ENCODE measurements at regions not wholly inside any gene's neighbourhood (a gene's known extent, or its start where the extent isn't known, plus 50 kb on each side); places are given as distances from the start of the nearest gene placed in this dataset.

GRCh38 chr6:134866563-134866962 lies 83.3 kb downstream of the ALDH8A1 start:
- Histone ChIP-seq H3K27ac (ENCODE audit: low read length) (no peak overlapping the region), H3K4me3 (ENCODE audit: low read length) (no peak overlapping the region), H3K27me3 (ENCODE audit: control insufficient read depth, insufficient read depth, low read length) (no peaks in the 10 kb centered on the region), H3K9me3 (ENCODE audit: control insufficient read depth, insufficient read depth, low read length) (no peaks in the 10 kb centered on the region), H3K4me1 (ENCODE audit: control insufficient read depth, insufficient read depth, low read length) (no peaks in the 10 kb centered on the region), H3K36me3 (ENCODE audit: control insufficient read depth, insufficient read depth, low read length) (no peaks in the 10 kb centered on the region)
- WGBS (ENCODE audit: insufficient coverage, insufficient read length) = no CpG with 5 or more reads among the region's 2 CpGs
- DNase-seq (ENCODE audit: low read depth, low spot score) = no peak

- DNase-seq (ENCODE audit: low read depth, low spot score) = no peak
- Histone ChIP-seq H3K9me3 (ENCODE audit: control insufficient read depth, insufficient read depth, low read length) (no peaks in the 10 kb centered on the region), H3K36me3 (ENCODE audit: control insufficient read depth, insufficient read depth, low read length) (no peaks in the 10 kb centered on the region), H3K4me3 (ENCODE audit: low read length) (no peak overlapping the region), H3K4me1 (ENCODE audit: control insufficient read depth, insufficient read depth, low read length) (no peaks in the 10 kb centered on the region), H3K27ac (ENCODE audit: low read length) (no peak overlapping the region), H3K27me3 (ENCODE audit: control insufficient read depth, insufficient read depth, low read length) (no peaks in the 10 kb centered on the region)
- no CpG with 5 or more reads among the region's 3 CpGs for WGBS (ENCODE audit: insufficient coverage, insufficient read length)
Observed at GRCh38 chr6:134864558-134864957, 85.3 kb downstream of the ALDH8A1 start.

- no CpG with 5 or more reads among the region's 11 CpGs for WGBS (ENCODE audit: insufficient coverage, insufficient read length)
- Histone ChIP-seq H3K9me3 (ENCODE audit: control insufficient read depth, insufficient read depth, low read length) (no peaks in the 10 kb centered on the region), H3K4me1 (ENCODE audit: control insufficient read depth, insufficient read depth, low read length) (no peaks in the 10 kb centered on the region), H3K36me3 (ENCODE audit: control insufficient read depth, insufficient read depth, low read length) (no peaks in the 10 kb centered on the region), H3K27me3 (ENCODE audit: control insufficient read depth, insufficient read depth, low read length) (no peaks in the 10 kb centered on the region), H3K27ac (ENCODE audit: low read length) (no peak overlapping the region), H3K4me3 (ENCODE audit: low read length) (no peak overlapping the region)
- DNase-seq (ENCODE audit: low read depth, low spot score) = no peak
Observed at GRCh38 chr6:134863763-134864510, 86.0 kb downstream of the ALDH8A1 start.

DNA sequence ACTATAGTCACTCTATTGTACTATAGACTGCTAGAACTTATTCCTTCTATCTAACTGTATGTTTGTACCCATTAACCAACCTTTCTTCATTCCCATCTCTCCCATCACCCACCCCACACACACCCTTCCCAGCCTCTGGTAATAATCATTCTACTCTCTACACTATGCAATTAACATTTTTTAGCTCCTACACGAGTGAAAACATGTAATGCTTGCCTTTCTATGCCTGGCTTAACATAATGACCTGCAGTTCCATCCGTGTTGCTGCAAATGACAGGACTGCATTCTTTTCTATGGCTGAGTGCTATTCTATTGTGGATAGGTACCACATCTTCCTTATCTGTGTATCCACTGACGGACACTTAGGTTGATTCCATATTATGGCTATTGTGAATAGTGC lies 95.5 kb downstream of the ALDH8A1 start:
- WGBS (ENCODE audit: insufficient coverage, insufficient read length) = no CpG with 5 or more reads among the region's 3 CpGs
- Histone ChIP-seq H3K4me1 (ENCODE audit: control insufficient read depth, insufficient read depth, low read length) (0 out of 2 replicates have a peak, but pooled peaks cover 3% of the 10 kb centered on the region), H3K27ac (ENCODE audit: low read length) (no peak overlapping the region), H3K27me3 (ENCODE audit: control insufficient read depth, insufficient read depth, low read length) (no peaks in the 10 kb centered on the region), H3K36me3 (ENCODE audit: control insufficient read depth, insufficient read depth, low read length) (no peaks in the 10 kb centered on the region), H3K9me3 (ENCODE audit: control insufficient read depth, insufficient read depth, low read length) (no peaks in the 10 kb centered on the region), H3K4me3 (ENCODE audit: low read length) (no peak overlapping the region)
- no peak for DNase-seq (ENCODE audit: low read depth, low spot score)

- Histone ChIP-seq H3K27ac (ENCODE audit: low read length) (no peak overlapping the region), H3K9me3 (ENCODE audit: control insufficient read depth, insufficient read depth, low read length) (no peaks in the 10 kb centered on the region), H3K4me1 (ENCODE audit: control insufficient read depth, insufficient read depth, low read length) (0 out of 2 replicates have a peak, but pooled peaks cover 3% of the 10 kb centered on the region), H3K4me3 (ENCODE audit: low read length) (no peak overlapping the region), H3K27me3 (ENCODE audit: control insufficient read depth, insufficient read depth, low read length) (no peaks in the 10 kb centered on the region), H3K36me3 (ENCODE audit: control insufficient read depth, insufficient read depth, low read length) (no peaks in the 10 kb centered on the region)
- no CpG with 5 or more reads among the region's 7 CpGs for WGBS (ENCODE audit: insufficient coverage, insufficient read length)
- DNase-seq (ENCODE audit: low read depth, low spot score) = no peak
Observed at GRCh38 chr6:134853111-134854055, 96.5 kb downstream of the ALDH8A1 start.

DNA sequence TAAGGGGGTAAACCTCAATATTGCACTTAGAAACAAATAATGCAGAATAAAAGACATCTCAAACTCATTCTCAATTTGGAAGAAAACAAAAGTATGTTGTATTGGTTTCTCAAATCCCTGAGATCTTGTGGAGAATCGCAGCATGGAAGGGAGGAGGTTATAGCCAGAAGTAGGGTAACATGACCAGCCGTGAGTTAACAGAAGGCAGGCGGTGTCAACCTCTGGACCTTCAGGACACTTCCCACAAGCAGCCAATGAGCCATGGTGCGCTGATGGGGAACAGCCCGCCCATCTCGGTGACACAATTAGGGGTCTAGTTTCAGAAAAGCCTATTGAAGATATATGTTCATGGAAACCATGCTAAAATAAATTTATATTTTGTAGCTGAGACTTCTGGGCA lies 98.4 kb downstream of the ALDH8A1 start:
- Histone ChIP-seq H3K4me3 (ENCODE audit: low read length) (no peak overlapping the region), H3K9me3 (ENCODE audit: control insufficient read depth, insufficient read depth, low read length) (no peaks in the 10 kb centered on the region), H3K4me1 (ENCODE audit: control insufficient read depth, insufficient read depth, low read length) (0 out of 2 replicates have a peak, but pooled peaks cover 3% of the 10 kb centered on the region), H3K27ac (ENCODE audit: low read length) (no peak overlapping the region), H3K27me3 (ENCODE audit: control insufficient read depth, insufficient read depth, low read length) (no peaks in the 10 kb centered on the region), H3K36me3 (ENCODE audit: control insufficient read depth, insufficient read depth, low read length) (no peaks in the 10 kb centered on the region)
- no peak for DNase-seq (ENCODE audit: low read depth, low spot score)
- no CpG with 5 or more reads among the region's 6 CpGs for WGBS (ENCODE audit: insufficient coverage, insufficient read length)

- Histone ChIP-seq H3K4me1 (ENCODE audit: control insufficient read depth, insufficient read depth, low read length) (0 out of 2 replicates have a peak, but pooled peaks cover 3% of the 10 kb centered on the region), H3K36me3 (ENCODE audit: control insufficient read depth, insufficient read depth, low read length) (no peaks in the 10 kb centered on the region), H3K27ac (ENCODE audit: low read length) (no peak overlapping the region), H3K27me3 (ENCODE audit: control insufficient read depth, insufficient read depth, low read length) (no peaks in the 10 kb centered on the region), H3K9me3 (ENCODE audit: control insufficient read depth, insufficient read depth, low read length) (no peaks in the 10 kb centered on the region), H3K4me3 (ENCODE audit: low read length) (no peak overlapping the region)
- DNase-seq (ENCODE audit: low read depth, low spot score) = peak; percentile 9
- no CpG with 5 or more reads among the region's 11 CpGs for WGBS (ENCODE audit: insufficient coverage, insufficient read length)
Observed at GRCh38 chr6:134850721-134851305, 99.1 kb downstream of the ALDH8A1 start.

DNA sequence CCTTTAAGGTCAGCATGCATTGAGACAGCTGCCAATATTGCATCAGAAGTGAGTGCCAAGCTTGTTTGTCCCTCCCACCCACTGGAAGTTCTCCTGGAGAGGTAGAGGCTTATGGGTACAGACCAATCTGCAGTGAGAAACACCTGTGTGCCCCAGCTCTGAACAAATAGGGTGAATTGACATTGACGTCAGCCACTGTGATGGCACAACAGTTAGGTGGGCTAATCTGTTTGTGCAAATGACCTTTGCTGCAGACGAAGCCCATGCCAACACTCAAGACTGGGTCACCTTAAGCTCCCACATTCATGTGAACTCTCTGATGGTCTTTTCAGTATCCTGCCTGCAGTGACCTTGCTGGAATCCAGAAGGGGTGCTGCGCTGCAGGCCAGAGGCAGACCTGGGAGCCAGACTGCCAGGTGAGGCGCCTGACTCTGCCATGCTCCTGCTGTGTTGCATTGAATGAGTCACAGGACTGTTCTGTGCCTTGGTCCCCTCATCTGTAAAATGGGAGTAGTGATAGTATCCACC lies 99.9 kb downstream of the ALDH8A1 start:
- H3K27ac ChIP-seq (ENCODE audit: low read length) = no peak overlapping the region
- H3K4me1 ChIP-seq (ENCODE audit: control insufficient read depth, insufficient read depth, low read length) = 0 out of 2 replicates have a peak, but pooled peaks cover 3% of the 10 kb centered on the region
- H3K27me3 ChIP-seq (ENCODE audit: control insufficient read depth, insufficient read depth, low read length) = no peaks in the 10 kb centered on the region
- H3K9me3 ChIP-seq (ENCODE audit: control insufficient read depth, insufficient read depth, low read length) = no peaks in the 10 kb centered on the region
- no peak for DNase-seq (ENCODE audit: low read depth, low spot score)
- H3K4me3 ChIP-seq (ENCODE audit: low read length) = no peak overlapping the region
- H3K36me3 ChIP-seq (ENCODE audit: control insufficient read depth, insufficient read depth, low read length) = no peaks in the 10 kb centered on the region
- WGBS (ENCODE audit: insufficient coverage, insufficient read length) = no CpG with 5 or more reads among the region's 4 CpGs

DNA sequence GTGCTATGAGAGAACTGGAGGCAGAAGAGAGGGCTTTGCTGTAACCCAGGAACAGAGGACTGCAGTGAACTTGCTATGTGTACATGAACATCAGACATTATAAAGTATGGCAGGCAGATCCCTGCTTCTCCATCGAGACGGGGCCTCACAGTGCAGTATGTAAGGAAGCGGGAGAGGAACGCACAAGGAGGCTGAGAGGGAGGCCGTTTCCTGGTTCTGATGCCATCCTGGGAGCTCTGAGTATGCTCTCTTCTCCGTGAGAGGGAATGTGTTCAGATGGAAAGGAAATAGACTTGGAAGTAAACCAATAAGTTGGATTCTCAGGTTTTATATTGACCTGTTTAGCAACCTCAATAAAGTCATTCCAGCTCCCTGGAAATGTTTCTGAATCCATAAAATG lies 101.8 kb downstream of the ALDH8A1 start:
- WGBS (ENCODE audit: insufficient coverage, insufficient read length) = no CpG with 5 or more reads among the region's 6 CpGs
- Histone ChIP-seq H3K36me3 (ENCODE audit: control insufficient read depth, insufficient read depth, low read length) (no peaks in the 10 kb centered on the region), H3K4me3 (ENCODE audit: low read length) (no peak overlapping the region), H3K9me3 (ENCODE audit: control insufficient read depth, insufficient read depth, low read length) (no peaks in the 10 kb centered on the region), H3K27ac (ENCODE audit: low read length) (no peak overlapping the region), H3K27me3 (ENCODE audit: control insufficient read depth, insufficient read depth, low read length) (no peaks in the 10 kb centered on the region), H3K4me1 (ENCODE audit: control insufficient read depth, insufficient read depth, low read length) (0 out of 2 replicates have a peak, but pooled peaks cover 3% of the 10 kb centered on the region)
- no peak for DNase-seq (ENCODE audit: low read depth, low spot score)

DNA sequence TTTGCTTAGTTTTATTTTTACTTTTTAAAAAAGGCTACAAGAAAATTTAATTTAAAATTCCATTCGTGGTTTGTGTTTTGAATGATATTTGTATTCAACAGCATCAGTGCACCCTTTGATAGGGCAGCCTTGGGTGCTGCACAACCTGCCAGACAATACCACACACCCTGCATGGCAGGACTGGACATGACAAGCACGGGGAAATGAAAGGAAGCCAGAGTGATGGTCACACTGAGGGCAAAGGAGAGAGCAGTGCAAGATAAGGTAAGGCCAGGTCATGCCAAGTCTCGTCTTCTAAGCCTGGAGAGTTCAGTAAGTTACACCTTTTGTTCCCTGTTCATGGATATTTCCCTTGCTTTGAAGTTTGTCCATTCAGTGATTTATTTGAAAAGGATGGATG lies 103.0 kb downstream of the ALDH8A1 start:
- no peaks in the 10 kb centered on the region for H3K9me3 ChIP-seq (ENCODE audit: control insufficient read depth, insufficient read depth, low read length)
- H3K4me3 ChIP-seq (ENCODE audit: low read length) = no peak overlapping the region
- DNase-seq (ENCODE audit: low read depth, low spot score) = no peak
- WGBS (ENCODE audit: insufficient coverage, insufficient read length) = no CpG with 5 or more reads among the region's 3 CpGs
- H3K36me3 ChIP-seq (ENCODE audit: control insufficient read depth, insufficient read depth, low read length) = no peaks in the 10 kb centered on the region
- 0 out of 2 replicates have a peak, but pooled peaks cover 3% of the 10 kb centered on the region for H3K4me1 ChIP-seq (ENCODE audit: control insufficient read depth, insufficient read depth, low read length)
- no peaks in the 10 kb centered on the region for H3K27me3 ChIP-seq (ENCODE audit: control insufficient read depth, insufficient read depth, low read length)
- H3K27ac ChIP-seq (ENCODE audit: low read length) = no peak overlapping the region

Measured in iPS DF 6.9 (cell line).